Keratinocyte (primary cell): ENCODE measurements at regions not wholly inside any gene's neighbourhood (a gene's known extent, or its start where the extent isn't known, plus 50 kb on each side); places are given as distances from the start of the nearest gene placed in this dataset.

ENCODE experiments used
- DNase-seq: peaks from one replicate; pipeline ENCODE4 v3.0.0-alpha.2; 2011; ENCODE audit warnings: low read depth, missing footprints, low spot score
- FAIRE-seq: peaks from 2 replicates; lab custom pipeline; 2011; peaks lifted over from hg19 to GRCh38; lab: Jason Lieb, UNC
- H2AFZ ChIP-seq: 2 replicates; pipeline ENCODE4 v1.6.0; 2012; ENCODE audit warnings: low read length, control low read depth, inconsistent platforms; ENCODE audit not compliant: control insufficient read depth
- H3K27ac ChIP-seq: 2 replicates; pipeline ENCODE4 v1.5.1; 2011; ENCODE audit warnings: low read length; ENCODE audit not compliant: control insufficient read depth, insufficient read depth
- H3K27me3 ChIP-seq: 3 replicates; pipeline ENCODE4 v1.6.0; 2011; ENCODE audit warnings: low read length; ENCODE audit not compliant: control insufficient read depth, insufficient read depth; ENCODE audit errors: extremely low read depth
- H3K36me3 ChIP-seq, 2 experiments: 2 replicates in 1 of 2; 3 replicates in 1 of 2; pipeline ENCODE4 v1.5.1; 2011; ENCODE audit warnings: low read length in 2 of 2, mild to moderate bottlenecking in 1 of 2; ENCODE audit not compliant: control insufficient read depth in 2 of 2, insufficient read depth in 2 of 2; ENCODE audit errors: extremely low read depth in 1 of 2
- H3K4me1 ChIP-seq: 3 replicates; pipeline ENCODE4 v1.5.1; 2011; ENCODE audit warnings: low read length; ENCODE audit not compliant: control insufficient read depth, insufficient read depth; ENCODE audit errors: extremely low read depth
- H3K4me2 ChIP-seq: 3 replicates; pipeline ENCODE4 v1.6.0; 2011; ENCODE audit warnings: low read depth, low read length; ENCODE audit not compliant: control insufficient read depth, insufficient read depth; ENCODE audit errors: extremely low read depth
- H3K4me3 ChIP-seq, 3 experiments: fragments of 200-600 bp in 1 of 3; sonication (generic) in 1 of 3; 2 replicates in 2 of 3; 3 replicates in 1 of 3; pipeline ENCODE4 v1.5.1; 2011 to 2016; ENCODE audit warnings: low read length in 3 of 3, mild to moderate bottlenecking in 3 of 3, control low read depth in 2 of 3, inconsistent platforms in 1 of 3, low read depth in 1 of 3, mixed read lengths in 1 of 3, mixed run types in 1 of 3, moderate library complexity in 1 of 3; ENCODE audit not compliant: control insufficient read depth in 2 of 3, insufficient read depth in 2 of 3; ENCODE audit errors: extremely low read depth in 1 of 3
- H3K79me2 ChIP-seq: 2 replicates; pipeline ENCODE4 v1.6.0; 2012; ENCODE audit warnings: low read length; ENCODE audit not compliant: control insufficient read depth, insufficient read depth
- H3K9ac ChIP-seq: 3 replicates; pipeline ENCODE4 v1.6.0; 2011; ENCODE audit warnings: low read length; ENCODE audit not compliant: control insufficient read depth, insufficient read depth; ENCODE audit errors: extremely low read depth
- H3K9me1 ChIP-seq: 3 replicates; pipeline ENCODE4 v1.6.0; 2011; ENCODE audit warnings: low read length; ENCODE audit not compliant: control insufficient read depth, insufficient read depth; ENCODE audit errors: extremely low read depth
- H3K9me3 ChIP-seq: 2 replicates; pipeline ENCODE4 v1.5.1; 2012; ENCODE audit warnings: low read depth, low read length; ENCODE audit not compliant: control insufficient read depth
- H4K20me1 ChIP-seq: 3 replicates; pipeline ENCODE4 v1.6.0; 2011; ENCODE audit warnings: low read length; ENCODE audit not compliant: control insufficient read depth, insufficient read depth; ENCODE audit errors: extremely low read depth
- CTCF ChIP-seq, 3 experiments: IDR thresholded peaks in 1 of 3; conservative IDR thresholded peaks in 1 of 3; optimal IDR thresholded peaks in 1 of 3; 2 replicates in 2 of 3; 3 replicates in 1 of 3; pipeline versions ENCODE3 to v1.5.1; 2011; ENCODE audit warnings: low read length in 3 of 3, mild to moderate bottlenecking in 3 of 3, moderate library complexity in 2 of 3, control low read depth in 1 of 3, inconsistent platforms in 1 of 3; ENCODE audit not compliant: insufficient read depth in 2 of 3; ENCODE audit errors: extremely low read depth in 1 of 3
- EZH2 ChIP-seq: IDR thresholded peaks from one replicate; pipeline ENCODE4 v1.6.1; 2012; ENCODE audit warnings: inconsistent platforms, mild to moderate bottlenecking, low read length, moderate library complexity
- dilution Hi-C: fragments of 300-500 bp; cut with MboI; formaldehyde crosslinking; loops from one replicate; pipeline ENCODE4 v1.7.0; 2020; ENCODE audit warnings: low sequenced_read_pairs; ENCODE audit not compliant: extremely low pct_ligation_motif_present

GRCh38 chr18:75683426-75683825 lies 255.9 kb upstream of the SMIM21 start:
- Histone ChIP-seq H3K9ac (no peak overlapping the region), H3K79me2 (no peaks in the 10 kb centered on the region), H2AFZ (no peak overlapping the region), H3K4me1 (no peaks in the 10 kb centered on the region), H3K27ac (no peak overlapping the region), H3K36me3 (no peaks in the 10 kb centered on the region), H3K4me2 (no peak overlapping the region), H3K4me3 (no peak overlapping the region), H3K9me1 (no peaks in the 10 kb centered on the region), H3K27me3 (no peaks in the 10 kb centered on the region), H3K9me3 (no peaks in the 10 kb centered on the region), H4K20me1 (no peaks in the 10 kb centered on the region)
- DNase-seq (no peak), FAIRE-seq (no peak)
- TF ChIP-seq EZH2 (no peak), CTCF (optimal IDR thresholded peaks at IDR 0.05 in 1 of 3, IDR thresholded peaks at IDR 0.05 in 1 of 3, conservative IDR thresholded peaks at IDR 0.05 in 1 of 3; ENCODE audit: extremely low read depth in 1 of 3, insufficient read depth in 2 of 3, low read length in 3 of 3) (no peak)
- dilution Hi-C loops = no loop called here

- TF ChIP-seq EZH2 (no peak), CTCF (optimal IDR thresholded peaks at IDR 0.05 in 1 of 3, IDR thresholded peaks at IDR 0.05 in 1 of 3, conservative IDR thresholded peaks at IDR 0.05 in 1 of 3; ENCODE audit: extremely low read depth in 1 of 3, insufficient read depth in 2 of 3, low read length in 3 of 3) (no peak)
- no peaks in the 10 kb centered on the region for H3K4me1 ChIP-seq
- DNase-seq (no peak), FAIRE-seq (no peak)
- no peaks in the 10 kb centered on the region for H3K79me2 ChIP-seq
- dilution Hi-C loops = no loop called here
- no peak overlapping the region for H3K9ac ChIP-seq
- no peak overlapping the region for H3K4me2 ChIP-seq
- H4K20me1 ChIP-seq = no peaks in the 10 kb centered on the region
- H2AFZ ChIP-seq = no peak overlapping the region
- H3K9me3 ChIP-seq = no peaks in the 10 kb centered on the region
- no peaks in the 10 kb centered on the region for H3K9me1 ChIP-seq
- H3K27ac ChIP-seq = no peak overlapping the region
- H3K27me3 ChIP-seq = no peaks in the 10 kb centered on the region
- H3K4me3 ChIP-seq = no peak overlapping the region
- H3K36me3 ChIP-seq = no peaks in the 10 kb centered on the region
Measured at GRCh38 chr18:75681538-75682115, 254.1 kb upstream of the SMIM21 start.
